Endothelial cell of umbilical vein (primary cell): ENCODE measurements at regions not wholly inside any gene's neighbourhood (a gene's known extent, or its start where the extent isn't known, plus 50 kb on each side); places are given as distances from the start of the nearest gene placed in this dataset.

Source experiments
- BruUV-seq: library from RNA; stranded (reverse); fragments of 400-500 nt; replicated peaks from 2 replicates; lab custom pipeline; 2021; lab: Mats Ljungman, UMichigan
- CTCF ChIA-PET: fragments of 300-600, 350-600 bp; sonication (Branson Sonifier 250); formaldehyde crosslinking; loops from one replicate; lab custom pipeline; 2021; ENCODE audit warnings: antibody characterized with exemption, inconsistent platforms; lab: Charles Lee
- POLR2A ChIA-PET: fragments of 300-600, 350-600 bp; sonication (Branson Sonifier 250); formaldehyde crosslinking; loops from one replicate; lab custom pipeline; 2021; ENCODE audit warnings: antibody characterized with exemption, inconsistent platforms; lab: Charles Lee
- DNase-seq: peaks from one replicate; pipeline ENCODE4 v3.0.0-alpha.2; 2011; ENCODE audit warnings: low read depth, low spot score
- FAIRE-seq: peaks from 2 replicates; lab custom pipeline; 2011; peaks lifted over from hg19 to GRCh38; lab: Jason Lieb, UNC
- H2AFZ ChIP-seq: 2 replicates; pipeline ENCODE4 v1.6.0; 2012; ENCODE audit warnings: low read depth, low read length, control low read depth, inconsistent platforms
- H3K27ac ChIP-seq: 2 replicates; pipeline ENCODE4 v1.5.1; 2011; ENCODE audit warnings: low read depth, mild to moderate bottlenecking, control low read depth, low read length, moderate library complexity; ENCODE audit not compliant: insufficient read depth
- H3K27me3 ChIP-seq, 2 experiments: 2 replicates each; pipeline versions ENCODE4 v1.6.0 to v1.6.1; 2011; ENCODE audit warnings: low read length in 2 of 2, mixed read lengths in 1 of 2; ENCODE audit not compliant: control insufficient read depth in 2 of 2, insufficient read depth in 2 of 2
- H3K36me3 ChIP-seq, 2 experiments: 2 replicates in 1 of 2; 3 replicates in 1 of 2; pipeline ENCODE4 v1.5.1; 2011; ENCODE audit warnings: low read length in 2 of 2, mild to moderate bottlenecking in 1 of 2, moderate library complexity in 1 of 2; ENCODE audit not compliant: control insufficient read depth in 2 of 2, insufficient read depth in 2 of 2; ENCODE audit errors: extremely low read depth in 1 of 2
- H3K4me1 ChIP-seq: 3 replicates; pipeline ENCODE4 v1.5.1; 2011; ENCODE audit warnings: mild to moderate bottlenecking, low read length; ENCODE audit not compliant: control insufficient read depth, insufficient read depth; ENCODE audit errors: extremely low read depth
- H3K4me2 ChIP-seq: 2 replicates; pipeline ENCODE4 v1.6.1; 2011; ENCODE audit warnings: low read length, control low read depth, mixed read lengths; ENCODE audit not compliant: insufficient read depth
- H3K4me3 ChIP-seq, 3 experiments: fragments of 200-600 bp in 1 of 3; sonication (generic), shearing (Covaris generic) in 1 of 3; replicated peaks in 1 of 3; 2 replicates each; pipeline ENCODE4 v1.5.1; 2011 to 2016; ENCODE audit warnings: control low read depth in 3 of 3, low read length in 3 of 3, mild to moderate bottlenecking in 2 of 3, inconsistent platforms in 1 of 3, low read depth in 1 of 3, moderate library complexity in 1 of 3; ENCODE audit not compliant: insufficient read depth in 1 of 3
- H3K79me2 ChIP-seq: 2 replicates; pipeline ENCODE4 v1.6.0; 2012; ENCODE audit warnings: low read length, inconsistent platforms; ENCODE audit not compliant: control insufficient read depth, insufficient read depth
- H3K9ac ChIP-seq: replicated peaks from 2 replicates; pipeline ENCODE3; 2011; ENCODE audit warnings: low read length, control low read depth; ENCODE audit not compliant: insufficient read depth; ENCODE audit errors: extremely low read depth
- H3K9me1 ChIP-seq: replicated peaks from 3 replicates; pipeline ENCODE4 v1.6.0; 2011; ENCODE audit warnings: mild to moderate bottlenecking, low read length; ENCODE audit not compliant: control insufficient read depth, insufficient read depth; ENCODE audit errors: extremely low read depth
- H3K9me3 ChIP-seq: replicated peaks from 2 replicates; pipeline ENCODE4 v1.5.1; 2012; ENCODE audit warnings: low read length, inconsistent platforms; ENCODE audit not compliant: control insufficient read depth, insufficient read depth
- H4K20me1 ChIP-seq: replicated peaks from 2 replicates; pipeline ENCODE3; 2011; ENCODE audit warnings: mild to moderate bottlenecking, low read length; ENCODE audit not compliant: control insufficient read depth, insufficient read depth; ENCODE audit errors: extremely low read depth
- CTCF ChIP-seq, 2 donors: IDR thresholded peaks; 1 replicate in 1 of 2; 2 replicates in 1 of 2; pipeline ENCODE4 v1.5.1; 2011; ENCODE audit warnings: low read length in 2 of 2, mild to moderate bottlenecking in 2 of 2, moderate library complexity in 2 of 2, control low read depth in 1 of 2, inconsistent platforms in 1 of 2, low read depth in 1 of 2; ENCODE audit not compliant: insufficient read depth in 1 of 2; ENCODE audit errors: extremely low read depth in 1 of 2
- EZH2 ChIP-seq: IDR thresholded peaks from 2 replicates; pipeline ENCODE4 v1.6.1; 2012; ENCODE audit warnings: borderline replicate concordance, low read depth, mild to moderate bottlenecking, moderate library complexity, low read length, inconsistent platforms; ENCODE audit not compliant: severe bottlenecking
- FOS ChIP-seq: IDR thresholded peaks from 2 replicates; pipeline ENCODE4 v1.6.1; 2011; ENCODE audit warnings: mild to moderate bottlenecking, low read length, moderate library complexity, borderline replicate concordance; ENCODE audit not compliant: insufficient read depth
- GATA2 ChIP-seq: IDR thresholded peaks from 2 replicates; pipeline ENCODE4 v1.7.0; 2011; ENCODE audit warnings: low read depth, mild to moderate bottlenecking, moderate library complexity, mixed read lengths, low read length; ENCODE audit not compliant: insufficient read length, insufficient read depth
- JUN ChIP-seq: IDR thresholded peaks from 2 replicates; pipeline ENCODE4 v1.6.1; 2011; ENCODE audit warnings: borderline replicate concordance, low read depth; ENCODE audit not compliant: insufficient read length, insufficient read depth
- MAX ChIP-seq: IDR thresholded peaks from 2 replicates; pipeline ENCODE4 v1.6.1; 2011; ENCODE audit not compliant: insufficient read depth, insufficient read length
- MYC ChIP-seq: IDR thresholded peaks from one replicate; pipeline ENCODE4 v1.6.1; 2011; ENCODE audit warnings: mild to moderate bottlenecking, low read depth, low read length
- POLR2A ChIP-seq: IDR thresholded peaks from 2 replicates; pipeline ENCODE4 v1.6.1; 2012; ENCODE audit warnings: low read depth, mild to moderate bottlenecking, control low read depth, low read length
- POLR2AphosphoS5 ChIP-seq: IDR thresholded peaks from 2 replicates; pipeline ENCODE4 v1.6.1; 2012; ENCODE audit warnings: low read depth, mild to moderate bottlenecking, control low read depth, low read length, moderate library complexity; ENCODE audit not compliant: insufficient read depth
- dilution Hi-C: fragments of 300-500 bp; cut with MboI; formaldehyde crosslinking; loops from one replicate; pipeline ENCODE4 v1.15.0; 2019; ENCODE audit warnings: low sequenced_read_pairs; ENCODE audit not compliant: extremely low pct_ligation_motif_present
- intact Hi-C: fragments of 100-400 bp; cut with micrococcal nuclease; formaldehyde crosslinking; loops from one replicate; pipeline ENCODE4 v1.10.0; 2022

DNA sequence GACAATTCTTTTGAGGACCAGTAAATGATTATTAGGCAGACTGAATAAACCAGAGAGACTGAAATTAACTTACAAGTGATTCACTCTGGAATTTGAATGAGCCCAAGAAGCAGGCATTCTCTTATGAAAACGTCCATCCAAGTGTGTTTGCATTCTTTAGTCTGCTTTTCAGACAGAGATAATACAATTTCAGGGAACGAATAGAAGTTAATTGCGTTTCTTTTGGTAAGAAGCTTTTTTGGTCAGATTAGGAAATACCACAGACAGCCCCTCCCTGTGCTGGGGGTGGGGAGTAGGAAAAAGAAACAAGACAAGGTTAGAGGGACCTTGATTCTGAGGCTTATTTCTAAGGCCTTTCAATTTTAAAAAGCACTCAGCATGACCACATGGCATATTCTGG is 874.4 kb downstream of the SUCLG1 start:
- no peaks in the 10 kb centered on the region for H3K4me1 ChIP-seq
- H3K9me1 ChIP-seq: no peaks in the 10 kb centered on the region
- intact Hi-C loops: no loop called here
- peak overlapping the region; percentile 74 for H3K4me2 ChIP-seq
- H3K9me3 ChIP-seq: no peaks in the 10 kb centered on the region
- FAIRE-seq (no peak), DNase-seq (peak; percentile 7)
- no peaks in the 10 kb centered on the region for H3K27me3 ChIP-seq
- H3K79me2 ChIP-seq: no peaks in the 10 kb centered on the region
- H3K9ac ChIP-seq: no peak overlapping the region
- TF ChIP-seq JUN: no peak
- TF ChIP-seq POLR2AphosphoS5: no peak
- TF ChIP-seq MAX: no peak
- TF ChIP-seq EZH2: no peak
- no peak for TF ChIP-seq GATA2
- TF ChIP-seq CTCF (IDR thresholded peaks at IDR 0.05; ENCODE audit: extremely low read depth in 1 of 2, insufficient read depth in 1 of 2, low read depth in 1 of 2, low read length in 2 of 2): no peak
- no peak for TF ChIP-seq POLR2A
- TF ChIP-seq FOS: no peak
- TF ChIP-seq MYC: no peak
- no TSS peak for BruUV-seq
- H3K4me3 ChIP-seq: peak overlapping the region in 1 of 3 experiments; percentile 8
- CTCF ChIA-PET: no interaction called here
- dilution Hi-C loops: no loop called here
- H3K36me3 ChIP-seq: no peaks in the 10 kb centered on the region
- H4K20me1 ChIP-seq: no peaks in the 10 kb centered on the region
- no peak overlapping the region for H3K27ac ChIP-seq
- H2AFZ ChIP-seq: peak overlapping the region; percentile 82
- POLR2A ChIA-PET: no interaction called here
